Ovary (tissue), 7 donors: ENCODE measurements at regions not wholly inside any gene's neighbourhood (a gene's known extent, or its start where the extent isn't known, plus 50 kb on each side); places are given as distances from the start of the nearest gene placed in this dataset.

ENCODE experiments used
- DNase-seq, 5 donors: peaks; one replicate each; pipeline ENCODE4 v3.0.0-alpha.2; 2019 to 2020
- H3K27ac ChIP-seq, 2 donors: fragments of 200-600 bp; one replicate each; pipeline versions ENCODE4 v1.5.1 to v1.8.0; 2019 to 2022
- H3K27me3 ChIP-seq: fragments of 200-600 bp; one replicate; pipeline ENCODE4 v1.8.0; 2022
- H3K36me3 ChIP-seq: fragments of 200-600 bp; sonication (generic); one replicate; pipeline ENCODE4 v1.5.1; 2019
- H3K4me1 ChIP-seq: one replicate; pipeline ENCODE4 v1.8.1; 2013; ENCODE audit warnings: mild to moderate bottlenecking, moderate library complexity; ENCODE audit not compliant: insufficient read depth
- H3K4me3 ChIP-seq: fragments of 200-600 bp; sonication (generic); one replicate; pipeline ENCODE4 v1.5.1; 2017
- H3K9me3 ChIP-seq, 2 donors: fragments of 200-600 bp in 1 of 2; sonication (generic) in 1 of 2; one replicate each; pipeline versions ENCODE4 v1.5.1 to v1.8.1; 2013 to 2019; ENCODE audit warnings: mild to moderate bottlenecking in 1 of 2, moderate library complexity in 1 of 2
- EP300 ChIP-seq: sonication (generic); formaldehyde crosslinking; IDR thresholded peaks from one replicate; pipeline ENCODE4 v1.6.1; 2017; ENCODE audit warnings: antibody characterized with exemption
- POLR2A ChIP-seq: fragments of 450-650 bp; IDR thresholded peaks from one replicate; pipeline ENCODE4 v1.6.1; 2017; ENCODE audit warnings: antibody characterized with exemption, mild to moderate bottlenecking, moderate library complexity
- WGBS, 3 donors: extraction: QIAGEN DNeasy Blood & Tissue Kit in 1 of 3; methylation state at CpG; one replicate each; pipeline versions ENCODE4 v1.1.5 to v1.1.7; 2013 to 2017; 5-methylcytosine and 5-hydroxymethylcytosine counted together
- intact Hi-C, 4 donors: fragments of 100-400 bp; cut with DNase I; formaldehyde crosslinking; loops; one replicate each; pipeline versions ENCODE4 v1.11.0 to v1.15.1; 2022 to 2023
- TF ChIP-seq, protein P1 (sequence below), 3 donors: fragments of 450-650 bp in 2 of 3; fragments of 200-600 bp in 1 of 3; IDR thresholded peaks; one replicate each; pipeline versions ENCODE4 v1.5.1 to v1.8.0; 2016 to 2022; ENCODE audit warnings: antibody characterized with exemption in 3 of 3, mild to moderate bottlenecking in 1 of 3
- donor health status: DM: no; HTN: no; CAD: no; lungs with moderate emphysema.
- donor health status: DM: no; HTN: no; CAD: no.
- donor health status: Bipolar disorder and iron deficiency.
- donor health status: DM: no; HTN: no; CAD: no.
- donor health status: DM: yes; HTN: yes; CAD: no.

DNA sequence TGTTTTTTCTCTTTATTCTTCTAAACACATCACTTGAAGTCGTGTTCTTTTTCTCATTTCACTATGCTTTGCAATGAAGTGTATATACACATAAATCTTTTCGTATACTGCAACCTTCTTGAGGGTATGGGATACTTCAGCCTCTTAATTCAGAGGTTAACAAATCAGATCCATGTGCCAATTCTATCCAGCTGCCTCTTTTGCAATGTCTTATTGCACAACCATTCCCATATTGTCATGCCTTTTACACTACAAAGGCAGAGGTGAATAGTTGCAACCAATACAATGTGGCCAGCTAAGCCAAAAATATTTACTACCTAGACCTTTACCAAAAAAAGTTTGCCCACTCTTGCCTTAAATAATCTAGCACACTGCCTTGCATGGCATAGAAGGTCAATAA is 224.5 kb upstream of the FOXG1 start:
- H3K4me1 ChIP-seq: no peaks in the 10 kb centered on the region
- H3K9me3 ChIP-seq: no peaks in the 10 kb centered on the region
- H3K27me3 ChIP-seq: no peaks in the 10 kb centered on the region
- 63 to 77% (median 72%) methylated on average over 2 of the region's 2 CpGs for WGBS, 3 donors
- intact Hi-C loops: no loop called here
- no peak overlapping the region for H3K27ac ChIP-seq
- no peak for DNase-seq
- no peaks in the 10 kb centered on the region for H3K36me3 ChIP-seq
- no peak for TF ChIP-seq EP300
- TF ChIP-seq, protein P1, sequence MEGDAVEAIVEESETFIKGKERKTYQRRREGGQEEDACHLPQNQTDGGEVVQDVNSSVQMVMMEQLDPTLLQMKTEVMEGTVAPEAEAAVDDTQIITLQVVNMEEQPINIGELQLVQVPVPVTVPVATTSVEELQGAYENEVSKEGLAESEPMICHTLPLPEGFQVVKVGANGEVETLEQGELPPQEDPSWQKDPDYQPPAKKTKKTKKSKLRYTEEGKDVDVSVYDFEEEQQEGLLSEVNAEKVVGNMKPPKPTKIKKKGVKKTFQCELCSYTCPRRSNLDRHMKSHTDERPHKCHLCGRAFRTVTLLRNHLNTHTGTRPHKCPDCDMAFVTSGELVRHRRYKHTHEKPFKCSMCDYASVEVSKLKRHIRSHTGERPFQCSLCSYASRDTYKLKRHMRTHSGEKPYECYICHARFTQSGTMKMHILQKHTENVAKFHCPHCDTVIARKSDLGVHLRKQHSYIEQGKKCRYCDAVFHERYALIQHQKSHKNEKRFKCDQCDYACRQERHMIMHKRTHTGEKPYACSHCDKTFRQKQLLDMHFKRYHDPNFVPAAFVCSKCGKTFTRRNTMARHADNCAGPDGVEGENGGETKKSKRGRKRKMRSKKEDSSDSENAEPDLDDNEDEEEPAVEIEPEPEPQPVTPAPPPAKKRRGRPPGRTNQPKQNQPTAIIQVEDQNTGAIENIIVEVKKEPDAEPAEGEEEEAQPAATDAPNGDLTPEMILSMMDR (IDR thresholded peaks at IDR 0.05): no peak
- no peak for TF ChIP-seq POLR2A
- H3K4me3 ChIP-seq: no peak overlapping the region

DNA sequence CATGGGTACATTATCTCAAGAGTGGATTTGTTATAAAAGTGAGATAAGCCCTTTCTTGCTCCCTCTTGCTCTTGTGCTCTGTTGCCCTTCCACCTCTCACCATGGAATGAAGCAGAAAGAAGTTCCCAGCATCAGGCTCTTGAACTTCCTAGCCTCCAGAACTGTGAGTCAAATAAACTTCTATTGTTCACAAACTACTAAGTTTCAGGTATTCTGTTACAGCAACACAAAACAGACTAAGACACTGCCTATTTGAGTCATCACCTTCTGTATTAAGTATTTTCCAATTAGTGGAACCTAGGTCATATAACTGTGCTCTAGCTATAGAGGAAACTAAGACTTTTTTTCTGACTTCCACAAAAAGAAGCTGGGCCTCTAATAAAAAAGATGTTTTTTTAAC is 201.2 kb upstream of the FOXG1 start:
- Histone ChIP-seq H3K36me3 (no peaks in the 10 kb centered on the region), H3K27ac (no peak overlapping the region), H3K9me3 (no peaks in the 10 kb centered on the region), H3K4me3 (no peak overlapping the region), H3K4me1 (no peaks in the 10 kb centered on the region), H3K27me3 (no peaks in the 10 kb centered on the region)
- intact Hi-C loops: no loop called here
- DNase-seq: no peak
- TF ChIP-seq EP300 (no peak), POLR2A (no peak)
- TF ChIP-seq, protein P1 (IDR thresholded peaks at IDR 0.05): no peak

DNA sequence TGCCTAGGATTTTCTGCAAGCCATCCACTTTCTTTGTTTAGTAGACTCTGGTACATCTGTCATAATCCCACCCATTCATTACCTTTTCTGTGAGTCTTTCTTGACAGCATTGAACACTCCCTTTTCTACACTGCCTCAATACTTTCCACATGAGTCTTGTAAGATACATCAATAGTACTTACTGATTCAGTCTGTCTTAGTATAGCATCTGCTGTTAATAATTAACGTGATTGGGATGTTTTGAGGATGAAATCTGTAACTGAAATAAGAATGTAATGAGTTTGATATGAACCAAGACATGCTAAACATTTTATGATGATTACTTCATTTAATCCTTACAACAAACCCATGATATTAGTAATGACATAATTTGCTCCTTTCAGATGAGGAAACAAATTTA is 196.2 kb upstream of the FOXG1 start:
- Histone ChIP-seq H3K27me3 (no peaks in the 10 kb centered on the region), H3K9me3 (no peaks in the 10 kb centered on the region), H3K4me1 (no peaks in the 10 kb centered on the region), H3K27ac (no peak overlapping the region), H3K4me3 (no peak overlapping the region), H3K36me3 (no peaks in the 10 kb centered on the region)
- intact Hi-C loops: no loop called here
- DNase-seq: no peak
- TF ChIP-seq, protein P1 (IDR thresholded peaks at IDR 0.05): no peak
- no peak for TF ChIP-seq EP300
- no peak for TF ChIP-seq POLR2A
- 34 to 46% (median 42%) methylated on average over 1 of the region's 1 CpG for WGBS, 3 donors

DNA sequence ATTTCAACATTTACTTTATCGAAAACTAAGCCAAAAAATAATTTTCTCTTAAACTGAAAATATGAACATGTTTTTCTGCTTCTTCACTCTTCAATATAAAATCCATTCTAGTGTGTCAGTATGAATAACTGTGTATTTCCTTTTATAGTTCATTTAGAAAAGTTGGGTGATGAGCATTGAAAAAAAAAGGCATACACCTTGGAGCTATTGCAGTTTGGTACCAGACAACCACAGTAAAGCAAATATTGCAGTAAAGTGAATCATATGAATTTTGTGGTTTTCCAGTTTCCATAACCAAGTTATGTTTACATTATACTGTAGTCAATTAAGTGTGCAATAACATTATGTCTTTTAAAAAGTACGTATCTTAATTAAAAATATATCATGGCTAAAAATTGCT is 195.0 kb upstream of the FOXG1 start:
- Histone ChIP-seq H3K27me3 (no peaks in the 10 kb centered on the region), H3K4me3 (no peak overlapping the region), H3K4me1 (no peaks in the 10 kb centered on the region), H3K9me3 (no peaks in the 10 kb centered on the region), H3K27ac (no peak overlapping the region), H3K36me3 (no peaks in the 10 kb centered on the region)
- TF ChIP-seq POLR2A: no peak
- TF ChIP-seq EP300: no peak
- TF ChIP-seq, protein P1 (IDR thresholded peaks at IDR 0.05): no peak
- 81 to 87% (median 85%) methylated on average over 2 of the region's 2 CpGs for WGBS, 3 donors
- DNase-seq: no peak
- intact Hi-C loops: no loop called here

DNA sequence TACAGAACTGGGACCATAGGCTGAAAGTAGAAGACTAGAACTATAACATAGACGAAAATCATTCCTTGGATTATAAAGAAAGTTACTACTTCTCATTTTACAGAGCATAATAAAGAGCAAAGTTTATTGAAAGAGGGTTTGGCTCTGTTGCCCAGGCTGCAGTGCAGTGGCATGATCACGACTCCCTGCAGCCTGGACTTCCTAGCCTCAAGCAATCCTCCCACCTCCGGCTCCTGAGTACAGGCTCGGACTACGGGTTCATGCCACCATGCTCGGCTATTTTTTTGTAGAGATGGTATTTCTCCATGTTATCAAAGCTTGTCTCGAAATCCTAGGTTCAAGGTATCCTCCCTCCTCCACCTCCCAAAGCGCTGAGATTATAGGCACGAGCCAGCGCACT is 190.1 kb upstream of the FOXG1 start:
- no peak overlapping the region for H3K27ac ChIP-seq
- TF ChIP-seq, protein P1 (IDR thresholded peaks at IDR 0.05): no peak
- TF ChIP-seq POLR2A: no peak
- H3K9me3 ChIP-seq: no peaks in the 10 kb centered on the region
- H3K27me3 ChIP-seq: no peaks in the 10 kb centered on the region
- no peak for DNase-seq
- no peaks in the 10 kb centered on the region for H3K36me3 ChIP-seq
- H3K4me1 ChIP-seq: no peaks in the 10 kb centered on the region
- H3K4me3 ChIP-seq: no peak overlapping the region
- intact Hi-C loops: no loop called here
- 85 to 89% (median 87%) methylated on average over 10 of the region's 10 CpGs for WGBS, 3 donors
